GM19468 (cell line): ENCODE measurements at regions not wholly inside any gene's neighbourhood (a gene's known extent, or its start where the extent isn't known, plus 50 kb on each side); places are given as distances from the start of the nearest gene placed in this dataset.

Source experiments
- ATAC-seq: cut with Tn5 transposase; IDR thresholded peaks from one replicate; pipeline ENCODE4 v1.9.1; 2021; ENCODE audit warnings: mild to moderate bottlenecking, moderate library complexity, moderate number of reproducible peaks; ENCODE audit not compliant: unreplicated experiment; ENCODE audit errors: extremely low read depth

DNA sequence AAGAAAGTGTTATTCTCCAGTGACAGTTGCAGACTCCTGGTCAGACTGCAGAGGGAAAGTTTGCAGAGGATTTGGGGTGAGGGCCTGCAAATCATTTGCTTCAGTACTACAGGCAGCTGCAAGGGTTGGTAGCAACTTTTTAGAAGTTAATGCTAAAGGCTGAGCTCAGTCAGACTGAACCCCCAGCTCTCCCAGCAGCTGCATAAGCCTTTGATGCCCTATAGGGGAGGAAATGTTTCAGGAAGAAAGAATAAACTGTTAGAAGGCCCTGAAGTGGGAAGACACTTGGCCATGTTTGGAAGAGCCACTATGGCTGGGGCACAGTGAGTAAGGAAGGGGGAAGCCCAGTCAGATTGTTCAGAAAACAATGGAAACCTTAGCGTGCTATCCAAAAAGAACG, 383.6 kb downstream of the TTLL7 start:
- no peak for ATAC-seq

DNA sequence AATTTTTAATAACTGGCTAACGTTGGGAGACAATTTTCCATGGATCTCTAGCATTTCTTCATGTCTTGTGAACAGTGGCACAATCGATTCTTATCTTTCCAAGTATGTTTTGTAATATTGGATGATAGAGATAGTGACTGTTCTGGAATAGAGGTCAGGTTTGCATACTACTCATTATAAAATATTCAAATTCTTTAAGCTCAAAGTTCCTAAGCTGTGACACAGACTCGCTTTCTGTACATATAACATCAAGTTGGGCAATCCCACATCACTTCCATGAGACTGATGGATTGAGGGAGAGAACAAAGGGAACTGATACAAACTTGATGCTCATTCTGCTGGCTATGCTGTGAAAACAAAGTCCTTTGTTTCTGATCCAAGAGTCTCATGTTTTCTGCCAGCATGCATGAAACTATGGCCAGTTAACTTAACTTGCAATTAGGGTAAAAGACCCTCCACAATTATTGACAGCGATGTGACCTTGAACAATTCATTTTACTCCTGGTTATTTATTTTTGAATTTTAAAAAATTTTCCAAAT, 392.4 kb downstream of the TTLL7 start:
- no peak for ATAC-seq

DNA sequence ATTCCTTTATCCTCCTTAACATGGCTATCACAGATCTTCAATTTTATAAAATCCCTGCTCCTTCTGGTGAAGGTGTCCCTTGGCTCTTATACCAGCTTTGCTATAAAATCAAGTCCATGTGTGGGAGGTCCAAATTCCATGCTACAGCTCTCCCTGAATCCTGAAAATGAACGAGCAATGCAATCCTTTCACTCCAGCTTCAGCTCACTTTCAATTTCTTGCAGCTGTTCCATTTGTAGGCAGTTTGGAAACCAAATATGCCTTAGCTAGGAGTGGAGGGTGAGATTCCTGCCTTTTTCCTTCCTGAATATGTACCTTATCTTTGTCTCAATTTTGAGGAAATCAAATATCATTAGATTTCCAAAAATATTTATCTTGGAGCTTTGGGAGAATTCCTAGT, 402.6 kb downstream of the TTLL7 start:
- no peak for ATAC-seq

DNA sequence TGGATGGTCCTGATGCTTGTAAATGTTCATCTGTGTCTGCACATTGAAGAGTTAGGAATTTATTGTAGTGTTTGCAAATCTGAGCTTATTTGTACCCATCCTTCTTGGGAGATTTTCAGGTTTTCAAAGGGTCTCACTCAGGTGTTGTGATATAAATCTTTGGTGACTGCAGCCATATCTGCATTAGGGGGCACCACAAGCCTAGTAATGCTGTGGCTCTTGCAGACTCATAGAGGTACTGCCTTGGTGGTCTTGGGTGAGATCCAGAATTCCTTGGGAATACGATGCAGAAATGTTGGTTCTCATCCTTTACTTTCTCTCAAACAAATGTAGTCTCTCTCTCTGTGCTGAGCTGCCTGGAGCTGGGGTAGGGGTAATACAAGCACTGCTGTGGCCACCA, 405.9 kb downstream of the TTLL7 start:
- no peak for ATAC-seq

DNA sequence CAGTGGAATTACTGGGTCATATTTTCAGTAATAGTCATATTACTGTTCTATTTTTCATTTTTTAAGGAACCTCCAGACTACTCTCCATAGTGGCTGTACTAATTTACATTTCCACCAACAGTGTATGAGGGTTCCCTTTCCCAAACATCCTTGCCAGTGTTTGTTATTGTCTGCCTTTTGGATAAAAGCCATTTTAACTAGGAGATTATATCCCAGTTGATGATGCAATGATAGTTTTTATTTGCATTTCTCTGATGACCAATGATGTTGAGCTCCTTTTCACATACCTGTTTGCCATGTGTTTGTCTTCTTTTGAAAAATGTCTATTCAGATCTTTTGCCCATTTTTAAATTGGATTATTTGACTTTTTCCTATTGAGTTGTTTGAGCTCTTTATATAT, 410.8 kb downstream of the TTLL7 start:
- ATAC-seq, result no peak

DNA sequence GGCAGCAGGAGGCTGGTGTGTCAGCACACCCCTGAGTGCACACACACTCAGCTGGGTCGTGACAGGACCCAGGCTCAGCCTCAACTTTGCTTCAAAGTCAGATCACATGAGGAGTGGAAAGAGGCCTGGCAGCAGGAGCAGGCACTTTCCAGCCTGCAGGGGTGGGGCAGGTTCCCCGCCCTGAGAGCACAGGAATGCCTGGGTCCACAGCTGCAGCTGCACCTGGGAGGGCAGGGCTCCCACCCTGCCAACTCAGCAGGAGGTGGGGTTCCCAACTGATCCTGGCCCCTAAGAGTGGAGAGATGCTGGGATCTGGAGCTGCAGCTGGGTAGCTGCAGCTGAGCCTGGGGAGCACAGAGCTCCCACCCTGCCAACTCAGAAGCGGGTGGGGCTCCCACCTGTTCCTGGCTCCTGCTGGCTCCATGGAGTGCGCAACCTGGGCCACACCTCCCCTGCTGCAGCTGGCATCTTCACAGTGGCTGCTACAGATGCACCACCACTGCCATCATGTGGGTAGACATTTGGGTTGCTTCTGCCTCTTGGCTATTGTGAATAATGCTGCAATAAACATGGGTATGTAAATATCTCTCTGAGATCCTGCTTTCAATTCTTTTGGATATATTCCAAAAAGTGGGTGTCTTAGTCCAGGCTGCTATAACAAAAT, 415.4 kb downstream of the TTLL7 start:
- ATAC-seq, result no peak

DNA sequence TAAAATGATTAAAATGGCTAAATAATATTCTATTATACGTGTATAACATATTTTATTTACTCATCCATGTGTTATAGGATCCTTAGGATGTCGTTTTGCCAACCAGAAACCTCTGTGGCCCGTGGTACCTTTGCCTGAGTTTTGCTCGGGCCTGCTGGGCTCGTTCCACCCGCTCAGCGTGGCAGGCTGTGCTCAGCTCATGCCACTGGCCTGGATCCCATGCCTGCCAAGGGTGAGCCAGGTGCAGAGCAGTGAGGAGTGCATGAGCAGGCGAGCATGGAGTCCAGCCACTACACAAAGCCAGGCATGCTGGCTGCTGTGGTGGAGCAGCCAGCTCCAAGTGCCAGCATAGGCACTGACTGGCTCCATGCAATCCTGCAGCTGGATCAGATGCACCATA, 417.2 kb downstream of the TTLL7 start:
- ATAC-seq, result no peak

DNA sequence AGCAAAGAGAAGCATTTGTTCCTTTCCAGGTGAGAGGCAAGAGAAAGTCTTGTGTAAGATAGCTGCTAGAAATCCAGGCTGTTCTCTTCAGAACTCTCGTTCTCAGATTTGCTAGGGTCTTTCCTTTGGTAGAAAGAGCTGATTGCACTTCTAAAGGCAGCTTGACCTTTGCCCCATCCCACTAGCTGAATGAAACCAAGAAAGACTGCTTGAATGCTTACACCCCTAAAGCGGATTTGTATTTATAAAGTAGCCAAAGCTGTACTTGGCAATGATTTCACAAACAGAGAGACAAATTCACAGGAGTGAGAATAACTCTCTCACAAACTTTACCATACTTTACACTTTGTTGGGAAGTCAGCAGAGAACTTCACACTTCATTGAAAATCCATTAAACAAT, 424.1 kb downstream of the TTLL7 start:
- no peak for ATAC-seq

DNA sequence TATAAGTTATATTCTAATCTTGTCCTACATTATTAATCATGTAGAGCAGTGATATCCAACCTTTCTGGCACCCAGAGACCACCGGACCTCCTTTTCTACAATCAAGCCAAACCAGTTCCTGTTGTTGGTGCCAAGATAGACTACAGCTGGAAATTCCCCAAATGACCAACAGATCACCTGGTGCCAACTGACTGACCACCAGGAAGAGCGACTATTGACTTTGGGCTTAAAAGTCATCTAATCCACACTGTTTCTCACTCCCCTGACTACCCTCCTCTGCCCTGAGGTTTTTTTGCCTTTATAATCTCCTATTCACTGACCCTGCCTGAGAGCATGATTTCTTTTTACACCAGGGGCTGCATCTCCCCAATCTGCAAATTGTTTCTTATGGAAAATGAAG, 425.2 kb downstream of the TTLL7 start:
- no peak for ATAC-seq

DNA sequence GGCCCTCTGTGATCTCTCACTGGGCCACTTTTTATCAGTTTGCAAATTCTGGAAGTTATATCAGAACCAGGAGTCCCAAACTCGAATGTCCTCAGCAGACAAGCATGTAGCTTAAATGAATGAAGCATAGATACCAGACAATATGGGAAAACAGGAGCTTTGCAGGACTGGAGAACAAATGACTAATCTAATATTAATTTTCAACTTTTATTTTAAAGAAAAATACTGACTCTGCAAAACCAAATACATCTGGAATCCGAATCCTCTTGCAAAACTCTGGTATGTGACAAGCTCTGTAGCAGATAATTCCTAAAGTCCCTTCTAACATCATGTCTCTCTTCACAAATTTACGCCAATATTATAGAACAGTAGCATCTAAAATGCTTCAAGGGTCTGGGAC, 427.4 kb downstream of the TTLL7 start:
- no peak for ATAC-seq

DNA sequence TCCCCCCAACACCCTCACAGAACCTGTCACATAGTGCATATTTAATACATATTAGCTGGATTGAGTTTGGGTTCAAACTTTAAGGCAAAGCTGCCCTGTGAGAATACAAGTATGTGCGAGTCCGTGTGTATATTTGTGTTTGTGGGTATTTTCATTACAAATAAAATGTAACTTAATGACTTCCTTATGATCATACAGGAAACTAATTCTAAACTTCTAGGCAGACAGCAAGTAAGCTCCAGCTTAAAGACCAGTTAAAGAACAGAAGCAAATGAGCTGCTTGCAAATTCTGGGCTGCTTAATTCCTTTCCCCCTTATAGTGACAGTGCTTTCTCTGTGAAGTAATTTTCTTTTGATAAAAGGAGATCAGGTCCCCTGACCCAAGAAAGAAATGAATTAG, 437.6 kb downstream of the TTLL7 start:
- no peak for ATAC-seq

DNA sequence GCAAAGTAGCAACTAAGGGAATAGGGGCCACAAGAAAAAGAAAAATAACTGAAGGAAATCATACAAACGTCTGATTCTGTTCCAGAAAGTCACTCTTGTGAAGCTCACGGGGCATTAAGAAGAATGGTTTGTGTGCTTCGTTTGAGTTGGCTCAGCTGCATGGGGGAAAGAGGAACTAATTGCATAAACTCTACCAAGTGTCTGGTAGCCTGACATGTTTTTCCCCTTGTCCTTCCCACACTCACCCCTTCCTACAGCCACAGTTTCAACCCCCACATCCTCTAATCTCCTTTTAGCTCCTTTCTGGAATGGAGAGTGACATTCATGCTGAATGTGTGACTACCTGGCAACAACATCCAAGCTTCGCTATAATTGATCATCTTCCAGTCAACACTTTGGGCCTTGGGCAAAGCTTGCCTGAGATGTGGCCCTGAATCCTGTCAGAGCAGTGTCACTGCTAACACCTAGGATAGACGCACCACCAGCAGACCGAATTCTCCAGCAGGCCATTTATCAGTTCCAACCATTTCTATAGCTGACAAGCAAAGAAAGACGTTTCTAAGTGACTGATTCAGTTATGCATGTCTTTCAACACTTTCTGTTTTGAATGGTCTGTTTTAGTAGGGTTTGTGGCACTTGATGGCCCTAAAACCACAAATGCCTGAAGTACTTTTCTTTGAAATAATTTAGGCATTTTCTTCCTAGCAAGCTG, 439.6 kb downstream of the TTLL7 start:
- ATAC-seq, result no peak

DNA sequence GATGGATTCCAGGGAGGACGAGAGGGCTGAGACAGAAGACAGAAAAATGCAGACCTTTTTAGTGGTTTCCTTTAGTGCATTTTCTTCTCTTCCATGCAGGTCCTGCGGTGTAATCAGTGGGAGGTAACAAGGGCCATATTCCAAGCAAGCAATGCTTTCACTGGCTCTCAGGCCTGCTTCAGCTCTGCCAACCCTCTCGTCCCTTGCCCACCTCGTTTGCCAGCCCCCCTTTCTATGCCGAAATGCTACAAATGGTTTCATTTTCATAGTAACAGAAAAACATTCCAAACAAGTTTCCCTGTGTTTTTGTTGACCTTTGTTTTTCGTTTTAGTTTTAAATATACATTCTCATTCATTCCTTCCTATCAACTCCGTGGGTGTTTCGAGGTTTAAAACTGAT, 443.1 kb downstream of the TTLL7 start:
- no peak for ATAC-seq

DNA sequence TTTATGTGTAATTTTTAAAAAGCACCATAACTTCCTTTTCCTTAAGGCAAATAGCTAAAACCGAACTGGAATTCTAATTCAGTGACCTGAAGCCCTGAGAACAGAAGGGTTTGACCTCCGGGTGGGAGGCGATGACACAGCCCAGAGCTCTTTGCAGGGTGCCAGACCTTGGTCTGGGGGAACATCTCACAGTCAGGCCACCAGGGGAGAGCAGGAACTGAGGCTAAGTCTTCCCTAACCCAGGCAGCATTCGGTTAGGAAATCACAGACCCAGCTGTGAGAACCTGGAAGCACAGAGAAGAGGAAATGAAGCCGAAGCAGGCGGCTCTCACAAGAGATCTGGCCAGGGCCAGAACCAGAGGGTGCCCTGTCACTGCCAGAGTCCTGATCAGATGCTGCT, 444.8 kb downstream of the TTLL7 start:
- ATAC-seq, result no peak

DNA sequence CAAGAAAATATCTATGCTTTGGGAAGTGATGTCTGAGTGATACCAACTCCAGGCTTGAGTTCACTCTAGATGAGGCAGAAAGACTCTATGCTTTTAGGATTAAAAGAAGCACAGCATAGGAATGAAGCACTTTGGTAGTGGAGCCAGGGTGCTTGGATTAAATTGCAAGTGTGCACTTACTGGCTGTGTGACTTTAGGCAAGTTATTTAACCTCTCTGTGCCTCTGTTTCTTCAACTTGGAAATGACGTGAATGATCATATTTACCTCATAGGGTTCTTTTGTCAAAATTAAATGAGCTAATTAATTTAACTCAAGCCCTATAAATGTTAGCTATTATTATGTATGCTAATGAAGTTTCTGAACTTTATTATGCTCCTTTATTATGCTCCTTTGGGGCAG, 446.1 kb downstream of the TTLL7 start:
- no peak for ATAC-seq

DNA sequence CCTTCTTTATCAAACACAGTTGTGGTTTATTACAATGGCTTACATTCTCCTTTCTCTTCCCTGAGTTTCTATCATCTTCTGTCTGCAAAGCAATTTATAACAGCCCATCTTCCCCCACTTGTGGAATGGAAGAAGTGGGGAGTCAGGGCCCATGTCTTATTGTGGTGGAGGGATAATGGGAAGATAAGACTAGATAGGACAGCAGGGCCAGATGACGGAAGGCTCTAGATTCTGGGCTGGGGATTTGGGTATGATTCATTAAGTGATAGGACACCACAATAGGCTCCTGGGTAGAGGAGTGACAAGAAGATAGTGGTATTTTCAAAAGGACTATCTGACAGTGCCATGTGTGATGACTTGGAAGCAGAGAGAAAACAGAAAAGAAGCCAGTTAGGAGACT, 450.6 kb downstream of the TTLL7 start:
- no peak for ATAC-seq

DNA sequence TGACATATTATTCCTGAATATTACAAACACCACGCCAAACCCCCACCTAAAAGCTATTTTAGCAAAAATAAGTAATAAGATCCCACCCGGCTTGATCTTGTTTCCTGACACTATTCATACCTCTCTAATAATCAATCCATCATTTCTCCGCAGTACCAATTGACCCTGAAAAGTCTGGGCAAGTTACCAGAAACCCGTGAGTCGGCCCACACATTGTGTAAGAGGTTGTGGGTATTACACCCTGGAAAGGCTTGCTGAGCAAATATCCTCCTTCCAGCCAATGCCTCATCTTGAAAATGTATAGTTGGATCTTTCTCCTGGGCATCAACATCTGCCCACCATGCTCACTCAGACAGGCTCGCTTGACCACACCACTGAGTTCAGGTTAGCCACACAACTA, 451.0 kb downstream of the TTLL7 start:
- no peak for ATAC-seq

DNA sequence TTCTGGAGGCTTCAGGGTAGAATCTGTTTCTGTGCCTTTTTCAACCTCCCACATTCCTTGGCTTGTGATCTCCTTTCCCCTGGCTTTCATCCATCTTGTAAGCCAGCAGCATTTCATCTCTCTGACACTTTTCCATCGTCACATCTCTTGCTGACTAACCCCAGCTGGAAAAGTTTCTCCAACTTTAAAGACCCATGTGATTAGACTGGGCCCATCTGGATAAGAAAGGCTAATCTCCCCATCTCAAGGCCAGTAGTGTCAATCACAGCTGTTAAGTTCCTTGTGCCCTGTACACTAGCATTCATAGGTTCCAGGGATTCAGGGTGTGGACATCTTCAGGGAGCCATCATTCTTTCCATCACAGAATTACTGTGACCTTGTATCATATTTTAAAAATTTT, 452.1 kb downstream of the TTLL7 start:
- no peak for ATAC-seq

DNA sequence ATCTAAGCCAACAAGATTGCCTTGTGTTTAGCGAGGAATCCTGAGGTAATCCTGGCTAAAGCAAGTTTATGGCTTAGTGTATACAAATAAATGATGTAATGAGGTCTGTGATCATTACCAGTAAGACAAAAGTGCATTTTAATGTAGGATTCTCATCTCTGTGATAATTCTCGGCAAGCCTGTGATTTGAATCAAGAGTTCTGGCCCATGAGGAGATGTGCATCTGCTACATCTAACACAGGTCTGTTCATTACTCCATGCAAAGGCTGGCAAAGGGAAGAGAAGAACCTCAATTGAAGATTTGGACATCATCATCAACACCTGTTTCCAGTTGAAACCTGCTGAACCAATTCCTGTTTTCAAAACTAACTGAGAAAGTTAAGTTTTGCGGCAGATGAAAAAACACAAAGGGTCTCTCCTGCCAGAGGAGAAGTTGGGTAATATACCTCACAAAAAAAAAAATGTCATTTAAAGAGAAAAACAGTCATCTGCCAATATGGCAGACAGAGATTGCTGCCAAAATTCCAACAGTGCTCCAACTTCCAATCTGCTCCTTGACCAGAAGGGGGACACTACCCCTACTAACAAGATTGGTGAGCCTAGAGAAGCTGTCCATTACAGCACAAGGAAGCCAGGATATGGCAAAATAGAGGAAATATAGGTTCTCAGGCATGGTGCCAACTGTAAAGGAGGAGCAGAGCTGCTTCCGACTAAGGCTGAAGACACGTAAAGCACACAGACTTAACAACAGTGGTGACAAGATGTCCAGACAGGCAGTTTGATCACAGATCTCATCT, 453.7 kb downstream of the TTLL7 start:
- no peak for ATAC-seq

DNA sequence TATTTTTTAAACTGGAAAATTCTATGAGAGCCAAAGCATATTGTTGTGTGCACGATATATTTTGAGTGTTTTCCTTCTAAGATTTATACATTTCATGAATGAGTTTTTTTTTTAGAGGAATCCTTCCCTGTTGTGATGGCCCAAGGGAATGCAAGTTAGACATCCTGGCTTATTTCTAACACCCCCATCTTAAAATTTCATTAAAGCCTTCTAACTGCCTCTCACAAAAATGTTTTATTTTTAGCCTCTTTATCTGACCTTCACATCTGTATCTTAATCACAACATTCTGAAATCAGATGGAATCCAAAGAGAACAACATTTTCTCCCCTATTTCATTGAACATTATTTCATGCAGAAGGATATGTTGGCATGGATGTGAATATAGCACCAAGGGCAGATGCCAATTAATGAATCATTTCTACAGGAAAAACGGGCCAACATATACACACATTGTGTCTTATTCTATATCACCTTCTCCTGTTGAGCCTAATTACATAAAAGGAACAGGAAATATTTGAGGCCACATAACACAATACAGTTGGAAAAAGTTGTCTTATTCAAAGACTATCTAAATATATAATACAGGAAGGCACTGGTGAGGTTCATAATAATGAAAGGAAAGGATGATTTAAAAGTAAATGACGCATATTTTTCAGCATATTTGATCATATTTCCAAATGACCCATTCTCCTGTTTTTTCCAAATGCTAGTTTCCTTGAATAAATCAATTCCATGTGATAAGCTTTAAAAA, 455.5 kb downstream of the TTLL7 start:
- ATAC-seq, result no peak
